ENCODE measurements at regions not wholly inside any gene's neighbourhood (a gene's known extent, or its start where the extent isn't known, plus 50 kb on each side); places are given as distances from the start of the nearest gene placed in this dataset.

DNA sequence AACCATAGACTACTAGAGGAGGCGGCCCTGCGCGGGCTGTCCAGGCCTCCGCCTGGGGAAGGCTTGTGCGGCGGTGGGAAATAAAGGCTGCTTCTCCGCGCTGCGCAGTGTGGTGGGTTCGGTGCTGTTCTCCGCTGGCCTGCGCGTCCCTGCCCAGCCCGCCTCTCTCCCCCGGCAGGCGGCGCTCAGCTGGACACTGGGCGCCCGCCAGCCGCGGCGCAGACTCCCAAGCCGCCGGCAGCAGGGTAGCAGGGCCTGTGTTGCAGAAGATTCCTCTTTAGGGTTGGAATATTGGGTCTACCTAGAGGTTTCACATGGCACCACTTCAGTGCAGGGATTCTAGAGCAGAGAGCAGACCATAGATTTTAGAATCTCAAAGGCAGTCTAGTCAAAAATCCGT lies 66.1 kb upstream of the ZPBP start:
- TF ChIP-seq CTCF (IDR thresholded peaks at IDR 0.05; ENCODE audit: low read depth, low read length, missing control alignments), result no peak
- in situ Hi-C loops (cut with HindIII; ENCODE audit: low sequenced_read_pairs), result no loop called here

DNA sequence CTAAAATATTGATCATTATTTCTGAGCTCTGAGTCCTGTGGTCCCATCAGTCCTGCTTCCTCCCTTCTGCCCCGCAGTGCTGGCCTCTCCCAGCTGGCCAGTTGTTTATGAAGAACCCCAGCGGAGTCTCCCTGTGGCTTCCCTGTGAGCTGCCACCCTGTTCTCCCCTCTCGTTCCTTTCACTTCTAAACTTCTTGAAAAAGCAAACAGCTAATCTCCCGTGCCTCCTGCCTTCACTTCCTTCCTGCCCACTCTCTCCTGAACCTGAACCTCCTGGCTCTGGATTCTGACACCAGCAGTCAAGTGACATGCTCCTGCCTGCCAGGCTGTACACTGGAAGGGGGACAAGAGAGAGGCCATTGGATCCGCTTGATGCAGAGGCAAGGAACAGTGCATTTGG lies 63.7 kb upstream of the ZPBP start:
- in situ Hi-C loops (cut with HindIII; ENCODE audit: low sequenced_read_pairs), result no loop called here
- no peak for DNase-seq (ENCODE audit: low read depth)
- no peak for TF ChIP-seq CTCF (IDR thresholded peaks at IDR 0.05; ENCODE audit: low read depth, low read length, missing control alignments)
- no peak overlapping the region for H3K4me3 ChIP-seq (ENCODE audit: low read depth, low read length)

More for the DNA sequence above, 66.1 kb upstream of the ZPBP start:
- no peak for DNase-seq (ENCODE audit: low read depth)
- no peak overlapping the region for H3K4me3 ChIP-seq (ENCODE audit: low read depth, low read length)

DNA sequence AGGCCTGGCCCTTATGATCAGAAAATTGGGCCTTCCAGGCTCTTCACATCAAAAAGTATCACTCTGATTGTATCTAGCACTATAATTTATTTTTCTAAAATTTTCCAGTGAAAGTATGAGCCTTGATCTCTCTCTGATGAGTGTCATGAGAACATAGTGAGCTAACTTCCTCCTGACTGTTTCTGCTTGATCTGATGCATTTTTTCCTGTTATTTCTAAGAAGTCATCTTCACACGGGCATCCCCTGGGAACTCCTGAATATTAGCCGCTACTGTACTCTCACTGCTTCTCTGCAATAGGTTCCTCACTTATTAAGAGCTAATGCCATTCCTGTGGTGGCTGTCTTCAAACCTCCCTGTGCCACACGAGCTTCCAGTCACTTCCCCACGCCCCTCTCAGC lies 63.1 kb upstream of the ZPBP start:
- in situ Hi-C loops (cut with HindIII; ENCODE audit: low sequenced_read_pairs), result no loop called here
- H3K4me3 ChIP-seq (ENCODE audit: low read depth, low read length), result no peak overlapping the region

GRCh38 chr7:50155755-50156154 lies 62.7 kb upstream of the ZPBP start:
- TF ChIP-seq CTCF (IDR thresholded peaks at IDR 0.05; ENCODE audit: low read depth, low read length, missing control alignments), result no peak
- no peak for DNase-seq (ENCODE audit: low read depth)

More for the DNA sequence above, 63.1 kb upstream of the ZPBP start:
- TF ChIP-seq CTCF (IDR thresholded peaks at IDR 0.05; ENCODE audit: low read depth, low read length, missing control alignments), result no peak
- DNase-seq (ENCODE audit: low read depth), result no peak

DNA sequence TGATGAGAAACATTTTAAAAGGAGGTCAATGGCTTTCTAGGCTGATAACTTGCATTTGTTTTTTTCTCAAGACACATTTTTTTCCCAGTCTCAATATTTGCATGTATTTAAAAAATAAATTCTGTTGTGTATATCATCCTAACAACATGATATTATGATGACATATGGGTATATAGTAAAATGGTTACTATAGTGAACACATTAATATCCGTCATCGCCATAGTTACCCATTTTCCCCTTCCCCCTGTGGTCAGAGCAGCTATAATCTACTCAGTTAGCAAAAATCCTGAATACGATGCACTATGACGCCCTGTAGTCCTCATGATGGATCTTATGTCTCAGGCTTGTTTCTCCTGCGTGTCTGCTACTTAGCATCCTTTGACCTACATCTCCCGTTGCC lies 60.9 kb upstream of the ZPBP start:
- DNase-seq (ENCODE audit: low read depth), result no peak
- in situ Hi-C loops (cut with HindIII; ENCODE audit: low sequenced_read_pairs), result no loop called here
- no peak for TF ChIP-seq CTCF (IDR thresholded peaks at IDR 0.05; ENCODE audit: low read depth, low read length, missing control alignments)

More at GRCh38 chr7:50155755-50156154, 62.7 kb upstream of the ZPBP start:
- in situ Hi-C loops (cut with HindIII; ENCODE audit: low sequenced_read_pairs), result no loop called here
- H3K4me3 ChIP-seq (ENCODE audit: low read depth, low read length), result no peak overlapping the region

DNA sequence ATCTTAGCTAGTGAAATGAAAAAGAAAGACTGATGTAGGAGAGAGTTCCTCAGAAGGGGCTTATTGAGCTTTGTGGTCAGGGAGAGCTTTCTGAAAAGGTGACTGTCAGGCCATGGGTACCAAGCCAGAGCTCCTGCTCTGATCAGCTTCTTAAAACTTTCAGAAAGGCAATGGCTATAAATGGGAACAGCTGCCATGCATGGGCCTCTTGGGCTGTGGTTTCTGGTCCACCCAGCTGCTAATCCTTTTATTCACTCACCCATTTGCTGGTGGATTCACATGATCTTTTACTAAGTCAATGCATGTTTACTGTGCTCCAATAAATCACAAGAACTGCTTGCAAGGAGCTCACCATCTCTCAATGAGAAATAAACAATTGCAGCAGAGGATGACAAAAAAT lies 60.1 kb upstream of the ZPBP start:
- TF ChIP-seq CTCF (IDR thresholded peaks at IDR 0.05; ENCODE audit: low read depth, low read length, missing control alignments), result no peak
- no peak for DNase-seq (ENCODE audit: low read depth)
- no peak overlapping the region for H3K4me3 ChIP-seq (ENCODE audit: low read depth, low read length)
- in situ Hi-C loops (cut with HindIII; ENCODE audit: low sequenced_read_pairs), result no loop called here

More for the DNA sequence above, 60.9 kb upstream of the ZPBP start:
- H3K4me3 ChIP-seq (ENCODE audit: low read depth, low read length), result no peak overlapping the region

DNA sequence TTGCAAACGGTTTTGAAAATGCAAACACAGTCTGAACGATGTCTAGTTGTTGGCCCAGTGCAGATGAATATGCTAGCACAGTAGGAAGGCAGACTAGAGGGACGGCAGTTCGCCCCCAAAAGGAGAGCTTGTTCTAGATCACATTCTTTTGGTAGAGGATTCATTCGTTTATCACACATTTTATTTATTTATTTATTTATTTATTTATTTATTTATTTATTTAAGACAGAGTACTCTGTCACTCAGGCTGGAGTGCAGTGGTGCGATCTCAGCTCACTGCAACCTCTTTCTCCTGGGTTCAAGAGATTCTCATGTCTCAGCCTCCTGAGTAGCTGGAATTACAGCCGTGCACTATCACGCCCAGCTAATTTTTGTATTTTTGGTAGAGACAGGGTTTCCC lies 59.4 kb upstream of the ZPBP start:
- in situ Hi-C loops (cut with HindIII; ENCODE audit: low sequenced_read_pairs), result no loop called here
- no peak for DNase-seq (ENCODE audit: low read depth)
- no peak for TF ChIP-seq CTCF (IDR thresholded peaks at IDR 0.05; ENCODE audit: low read depth, low read length, missing control alignments)
- H3K4me3 ChIP-seq (ENCODE audit: low read depth, low read length), result no peak overlapping the region
